ENCODE measurements at regions not wholly inside any gene's neighbourhood (a gene's known extent, or its start where the extent isn't known, plus 50 kb on each side); places are given as distances from the start of the nearest gene placed in this dataset.

- TF ChIP-seq CTCF (IDR thresholded peaks at IDR 0.05) (no peak), ZNF423 (CRISPR knock-in tag; IDR thresholded peaks at IDR 0.05) (no peak), IRF2 (CRISPR knock-in tag; IDR thresholded peaks at IDR 0.05; ENCODE audit: borderline replicate concordance, low read depth) (no peak), ZNF671 (CRISPR knock-in tag; IDR thresholded peaks at IDR 0.05) (no peak), PRRX2 (CRISPR knock-in tag; IDR thresholded peaks at IDR 0.05) (no peak), STAT6 (CRISPR knock-in tag; conservative IDR thresholded peaks at IDR 0.05; ENCODE audit: low read depth) (no peak), ELF4 (CRISPR knock-in tag; IDR thresholded peaks at IDR 0.05; ENCODE audit: low read depth) (no peak), ZNF232 (CRISPR knock-in tag; IDR thresholded peaks at IDR 0.05) (no peak), CREB1 (CRISPR knock-in tag; IDR thresholded peaks at IDR 0.05) (no peak)
- TF ChIP-seq, protein P1, sequence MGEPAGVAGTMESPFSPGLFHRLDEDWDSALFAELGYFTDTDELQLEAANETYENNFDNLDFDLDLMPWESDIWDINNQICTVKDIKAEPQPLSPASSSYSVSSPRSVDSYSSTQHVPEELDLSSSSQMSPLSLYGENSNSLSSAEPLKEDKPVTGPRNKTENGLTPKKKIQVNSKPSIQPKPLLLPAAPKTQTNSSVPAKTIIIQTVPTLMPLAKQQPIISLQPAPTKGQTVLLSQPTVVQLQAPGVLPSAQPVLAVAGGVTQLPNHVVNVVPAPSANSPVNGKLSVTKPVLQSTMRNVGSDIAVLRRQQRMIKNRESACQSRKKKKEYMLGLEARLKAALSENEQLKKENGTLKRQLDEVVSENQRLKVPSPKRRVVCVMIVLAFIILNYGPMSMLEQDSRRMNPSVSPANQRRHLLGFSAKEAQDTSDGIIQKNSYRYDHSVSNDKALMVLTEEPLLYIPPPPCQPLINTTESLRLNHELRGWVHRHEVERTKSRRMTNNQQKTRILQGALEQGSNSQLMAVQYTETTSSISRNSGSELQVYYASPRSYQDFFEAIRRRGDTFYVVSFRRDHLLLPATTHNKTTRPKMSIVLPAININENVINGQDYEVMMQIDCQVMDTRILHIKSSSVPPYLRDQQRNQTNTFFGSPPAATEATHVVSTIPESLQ (CRISPR knock-in tag; IDR thresholded peaks at IDR 0.05), result no peak
Measured at GRCh38 chr11:134789104-134789503, 377.1 kb upstream of the B3GAT1 start.

Measured in WTC11 (cell line).